ENCODE measurements at regions not wholly inside any gene's neighbourhood (a gene's known extent, or its start where the extent isn't known, plus 50 kb on each side); places are given as distances from the start of the nearest gene placed in this dataset.

DNA sequence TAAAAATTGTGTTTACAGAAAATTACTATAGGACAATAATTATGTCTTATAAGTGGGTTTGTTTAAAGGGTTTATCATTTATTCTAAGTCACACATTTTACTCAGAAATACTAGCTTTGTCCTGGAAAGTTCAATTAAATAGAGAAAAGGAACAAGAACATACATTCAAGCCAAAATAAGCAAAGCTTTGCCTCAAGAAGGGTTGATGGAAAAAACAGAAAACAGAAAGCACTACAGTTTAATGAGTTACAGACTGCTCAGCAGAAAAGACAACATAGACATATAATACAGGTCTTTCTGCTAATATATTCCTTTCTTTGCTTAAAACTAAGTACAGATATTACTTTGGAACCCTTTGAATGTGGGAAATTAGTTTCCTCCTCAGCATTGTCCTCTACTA lies 703.0 kb upstream of the LRFN5 start:
- no peaks in the 10 kb centered on the region for H3K4me1 Mint-ChIP-seq (ENCODE audit: low read depth, unreplicated experiment)
- no peaks in the 10 kb centered on the region for H3K36me3 Mint-ChIP-seq (ENCODE audit: unreplicated experiment)
- H3K9me3 Mint-ChIP-seq (ENCODE audit: unreplicated experiment) = no peaks in the 10 kb centered on the region
- H3K27ac Mint-ChIP-seq (ENCODE audit: unreplicated experiment) = no peak overlapping the region
- no peak overlapping the region for H3K4me3 Mint-ChIP-seq (ENCODE audit: unreplicated experiment)
- H3K27me3 Mint-ChIP-seq (ENCODE audit: unreplicated experiment) = no peaks in the 10 kb centered on the region
- DNase-seq = no peak
- TF ChIP-seq, protein P1, sequence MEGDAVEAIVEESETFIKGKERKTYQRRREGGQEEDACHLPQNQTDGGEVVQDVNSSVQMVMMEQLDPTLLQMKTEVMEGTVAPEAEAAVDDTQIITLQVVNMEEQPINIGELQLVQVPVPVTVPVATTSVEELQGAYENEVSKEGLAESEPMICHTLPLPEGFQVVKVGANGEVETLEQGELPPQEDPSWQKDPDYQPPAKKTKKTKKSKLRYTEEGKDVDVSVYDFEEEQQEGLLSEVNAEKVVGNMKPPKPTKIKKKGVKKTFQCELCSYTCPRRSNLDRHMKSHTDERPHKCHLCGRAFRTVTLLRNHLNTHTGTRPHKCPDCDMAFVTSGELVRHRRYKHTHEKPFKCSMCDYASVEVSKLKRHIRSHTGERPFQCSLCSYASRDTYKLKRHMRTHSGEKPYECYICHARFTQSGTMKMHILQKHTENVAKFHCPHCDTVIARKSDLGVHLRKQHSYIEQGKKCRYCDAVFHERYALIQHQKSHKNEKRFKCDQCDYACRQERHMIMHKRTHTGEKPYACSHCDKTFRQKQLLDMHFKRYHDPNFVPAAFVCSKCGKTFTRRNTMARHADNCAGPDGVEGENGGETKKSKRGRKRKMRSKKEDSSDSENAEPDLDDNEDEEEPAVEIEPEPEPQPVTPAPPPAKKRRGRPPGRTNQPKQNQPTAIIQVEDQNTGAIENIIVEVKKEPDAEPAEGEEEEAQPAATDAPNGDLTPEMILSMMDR (IDR thresholded peaks at IDR 0.05; ENCODE audit: partially characterized antibody, unreplicated experiment) = no peak

DNA sequence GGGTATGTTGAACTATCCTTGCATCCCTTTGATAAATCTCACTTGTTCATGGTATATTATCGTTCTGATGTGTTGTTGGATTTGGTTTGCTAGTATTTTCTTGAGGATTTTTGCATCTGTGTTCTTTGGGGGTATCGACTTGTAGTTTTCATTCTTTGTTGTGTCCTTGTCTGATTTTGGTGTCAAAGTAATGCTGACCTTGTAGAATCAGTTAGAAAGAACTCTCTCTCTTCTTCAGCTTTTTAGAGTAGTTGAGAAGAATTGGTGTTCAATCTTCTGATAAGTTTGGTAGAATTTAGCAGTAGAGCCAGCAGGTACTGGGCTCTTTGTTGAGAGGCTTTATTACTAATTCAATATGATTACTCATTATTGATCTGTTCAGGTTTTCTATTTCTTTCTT lies 707.2 kb upstream of the LRFN5 start:
- H3K36me3 Mint-ChIP-seq (ENCODE audit: unreplicated experiment) = no peaks in the 10 kb centered on the region
- H3K9me3 Mint-ChIP-seq (ENCODE audit: unreplicated experiment) = no peaks in the 10 kb centered on the region
- DNase-seq = no peak
- H3K27ac Mint-ChIP-seq (ENCODE audit: unreplicated experiment) = no peak overlapping the region
- H3K4me3 Mint-ChIP-seq (ENCODE audit: unreplicated experiment) = no peak overlapping the region
- TF ChIP-seq, protein P1 (IDR thresholded peaks at IDR 0.05; ENCODE audit: partially characterized antibody, unreplicated experiment) = no peak
- no peaks in the 10 kb centered on the region for H3K27me3 Mint-ChIP-seq (ENCODE audit: unreplicated experiment)
- H3K4me1 Mint-ChIP-seq (ENCODE audit: low read depth, unreplicated experiment) = no peaks in the 10 kb centered on the region

DNA sequence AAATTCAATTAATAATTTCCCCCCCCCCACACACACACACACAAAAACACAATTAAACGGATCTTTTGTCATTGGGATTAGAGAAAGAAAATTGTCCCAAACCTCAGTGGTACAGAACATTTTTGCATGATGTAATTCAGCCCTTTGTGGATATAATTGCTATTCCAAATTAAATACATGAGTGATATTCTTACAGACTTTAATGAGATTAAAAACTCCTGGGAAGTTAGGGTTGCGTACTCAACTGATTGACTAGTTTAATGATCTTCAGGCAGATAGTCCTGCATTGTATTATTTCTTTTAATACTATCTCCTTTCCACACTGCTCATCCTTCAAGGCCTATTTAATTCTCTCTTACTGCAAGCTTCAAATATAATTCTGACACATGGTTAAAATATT lies 711.8 kb upstream of the LRFN5 start:
- no peaks in the 10 kb centered on the region for H3K4me1 Mint-ChIP-seq (ENCODE audit: low read depth, unreplicated experiment)
- no peak for DNase-seq
- no peaks in the 10 kb centered on the region for H3K27me3 Mint-ChIP-seq (ENCODE audit: unreplicated experiment)
- TF ChIP-seq, protein P1 (IDR thresholded peaks at IDR 0.05; ENCODE audit: partially characterized antibody, unreplicated experiment) = no peak
- no peak overlapping the region for H3K4me3 Mint-ChIP-seq (ENCODE audit: unreplicated experiment)
- H3K36me3 Mint-ChIP-seq (ENCODE audit: unreplicated experiment) = no peaks in the 10 kb centered on the region
- no peaks in the 10 kb centered on the region for H3K9me3 Mint-ChIP-seq (ENCODE audit: unreplicated experiment)
- no peak overlapping the region for H3K27ac Mint-ChIP-seq (ENCODE audit: unreplicated experiment)

DNA sequence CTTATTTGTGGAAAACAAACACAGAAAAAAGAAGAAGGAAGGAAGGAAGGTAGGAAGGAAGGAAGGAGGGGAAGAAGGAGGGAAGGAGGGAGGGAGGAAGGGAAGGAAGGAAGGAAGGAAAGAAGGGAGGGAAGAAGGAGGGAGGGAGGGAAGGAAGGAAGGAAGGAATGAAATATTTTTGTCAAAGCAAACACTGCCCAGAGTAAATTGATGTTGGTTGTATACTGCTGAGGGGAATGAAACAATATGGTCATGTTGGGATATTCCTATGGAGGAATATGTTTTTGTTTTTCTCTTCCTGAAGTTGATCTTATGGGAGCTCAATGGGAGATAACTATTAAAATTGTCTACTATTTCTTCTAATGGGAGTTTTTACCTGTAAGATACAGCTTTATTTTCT lies 717.5 kb upstream of the LRFN5 start:
- no peaks in the 10 kb centered on the region for H3K27me3 Mint-ChIP-seq (ENCODE audit: unreplicated experiment)
- no peak overlapping the region for H3K4me3 Mint-ChIP-seq (ENCODE audit: unreplicated experiment)
- TF ChIP-seq, protein P1 (IDR thresholded peaks at IDR 0.05; ENCODE audit: partially characterized antibody, unreplicated experiment) = no peak
- H3K27ac Mint-ChIP-seq (ENCODE audit: unreplicated experiment) = no peak overlapping the region
- DNase-seq = no peak
- H3K9me3 Mint-ChIP-seq (ENCODE audit: unreplicated experiment) = no peaks in the 10 kb centered on the region
- H3K4me1 Mint-ChIP-seq (ENCODE audit: low read depth, unreplicated experiment) = no peaks in the 10 kb centered on the region
- no peaks in the 10 kb centered on the region for H3K36me3 Mint-ChIP-seq (ENCODE audit: unreplicated experiment)

DNA sequence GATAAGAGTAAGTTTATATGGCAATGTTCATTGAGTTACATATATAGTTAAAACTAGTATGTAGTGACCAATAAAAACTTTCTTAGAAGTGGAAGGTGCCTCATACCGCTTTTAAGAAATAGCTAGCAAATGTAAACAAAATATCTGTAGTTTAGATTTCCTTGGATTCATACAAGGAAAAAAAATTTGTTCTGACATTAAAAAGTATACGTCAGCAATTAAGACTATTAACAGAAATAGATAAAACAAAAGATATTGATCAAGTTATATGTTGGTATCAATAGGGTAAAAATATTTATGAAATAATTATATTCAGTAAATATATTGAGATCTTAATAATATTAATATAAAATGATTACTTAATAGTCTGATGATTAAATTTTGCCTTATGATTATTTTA lies 718.8 kb upstream of the LRFN5 start:
- Mint-ChIP-seq H3K27ac (ENCODE audit: unreplicated experiment) (no peak overlapping the region), H3K27me3 (ENCODE audit: unreplicated experiment) (peaks cover 2% of the 10 kb centered on the region), H3K4me3 (ENCODE audit: unreplicated experiment) (no peak overlapping the region), H3K9me3 (ENCODE audit: unreplicated experiment) (no peaks in the 10 kb centered on the region), H3K4me1 (ENCODE audit: low read depth, unreplicated experiment) (no peaks in the 10 kb centered on the region), H3K36me3 (ENCODE audit: unreplicated experiment) (no peaks in the 10 kb centered on the region)
- TF ChIP-seq, protein P1 (IDR thresholded peaks at IDR 0.05; ENCODE audit: partially characterized antibody, unreplicated experiment) = no peak
- DNase-seq = no peak

All from glutamatergic neuron (in vitro differentiated cells).